Prostate gland (tissue), 2 donors: ENCODE measurements at regions not wholly inside any gene's neighbourhood (a gene's known extent, or its start where the extent isn't known, plus 50 kb on each side); places are given as distances from the start of the nearest gene placed in this dataset.

Experiments used
- CTCF ChIP-seq, 4 experiments: fragments of 200-600 bp in 2 of 4; fragments of 450-650 bp in 2 of 4; sonication (generic) in 2 of 4; IDR thresholded peaks; 1 replicate in 3 of 4; 2 replicates in 1 of 4; pipeline ENCODE4 v1.5.1; 2016 to 2019; ENCODE audit warnings: antibody characterized with exemption in 4 of 4, mild to moderate bottlenecking in 2 of 4, moderate library complexity in 2 of 4
- POLR2A ChIP-seq: fragments of 450-650 bp; IDR thresholded peaks from one replicate; pipeline ENCODE4 v1.6.1; 2016; ENCODE audit warnings: antibody characterized with exemption, mild to moderate bottlenecking
- POLR2AphosphoS5 ChIP-seq: sonication (generic); formaldehyde crosslinking; IDR thresholded peaks from one replicate; pipeline ENCODE4 v1.6.1; 2017; ENCODE audit warnings: antibody characterized with exemption

- TF ChIP-seq CTCF (IDR thresholded peaks at IDR 0.05) (no peak), POLR2A (no peak), POLR2AphosphoS5 (no peak)
Observed at GRCh38 chr10:60578217-60578616, 188.5 kb upstream of the ANK3 start.
